PC-9 (cell line): ENCODE measurements at regions not wholly inside any gene's neighbourhood (a gene's known extent, or its start where the extent isn't known, plus 50 kb on each side); places are given as distances from the start of the nearest gene placed in this dataset.

Experiments used
- CTCF ChIP-seq: fragments of 200-600 bp; sonication (generic); conservative IDR thresholded peaks from 2 replicates; pipeline ENCODE4 v1.6.1; 2017; ENCODE audit warnings: mixed run types, antibody characterized with exemption, mild to moderate bottlenecking, moderate library complexity
- EZH2 ChIP-seq: fragments of 200-600 bp; sonication (generic); IDR thresholded peaks from 2 replicates; pipeline ENCODE4 v1.8.0; 2017; ENCODE audit warnings: antibody characterized with exemption, low read depth

- TF ChIP-seq EZH2: no peak
- TF ChIP-seq CTCF: no peak
Observed at GRCh38 chr1:91621360-91621759, 120.7 kb downstream of the CDC7 start.
